WTC11 (cell line): ENCODE measurements at regions not wholly inside any gene's neighbourhood (a gene's known extent, or its start where the extent isn't known, plus 50 kb on each side); places are given as distances from the start of the nearest gene placed in this dataset.

ENCODE experiments used
- CBFB ChIP-seq: sonication (generic); formaldehyde crosslinking; IDR thresholded peaks from 2 replicates; pipeline ENCODE4 v1.8.1; 2022; ENCODE audit warnings: mild to moderate bottlenecking, low read depth, missing genetic modification reagents
- TEAD4 ChIP-seq: sonication (generic); formaldehyde crosslinking; IDR thresholded peaks from 2 replicates; pipeline ENCODE4 v1.8.0; 2022; ENCODE audit warnings: mild to moderate bottlenecking, missing genetic modification reagents
- TF ChIP-seq, protein P1 (sequence below): sonication (generic); formaldehyde crosslinking; IDR thresholded peaks from 2 replicates; pipeline ENCODE4 v1.8.0; 2022; ENCODE audit warnings: mild to moderate bottlenecking, missing genetic modification reagents
- TF ChIP-seq, protein P2 (sequence below): fragments of 200-600 bp; IDR thresholded peaks from 2 replicates; pipeline ENCODE4 v1.8.0; 2022; ENCODE audit warnings: antibody characterized with exemption

DNA sequence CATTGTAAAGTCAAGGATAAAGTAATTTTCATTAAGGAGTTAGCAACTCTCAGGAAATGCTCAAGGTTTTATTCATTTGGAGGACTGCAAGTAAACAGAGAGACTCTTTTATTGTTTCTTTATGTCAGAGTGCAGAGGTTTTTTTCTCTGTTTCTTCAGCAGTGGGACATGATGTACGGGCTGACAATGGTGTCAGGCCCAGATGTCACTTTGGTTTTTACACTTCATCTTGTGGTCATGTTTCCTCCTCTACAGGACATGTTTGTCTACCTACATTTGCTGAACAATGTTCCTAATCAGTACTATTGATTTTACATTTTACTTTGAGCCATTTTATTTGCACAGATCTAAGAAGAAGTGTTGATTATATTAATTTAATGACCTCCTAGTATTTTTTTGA, 72.8 kb upstream of the PARP8 start:
- TF ChIP-seq, protein P1, sequence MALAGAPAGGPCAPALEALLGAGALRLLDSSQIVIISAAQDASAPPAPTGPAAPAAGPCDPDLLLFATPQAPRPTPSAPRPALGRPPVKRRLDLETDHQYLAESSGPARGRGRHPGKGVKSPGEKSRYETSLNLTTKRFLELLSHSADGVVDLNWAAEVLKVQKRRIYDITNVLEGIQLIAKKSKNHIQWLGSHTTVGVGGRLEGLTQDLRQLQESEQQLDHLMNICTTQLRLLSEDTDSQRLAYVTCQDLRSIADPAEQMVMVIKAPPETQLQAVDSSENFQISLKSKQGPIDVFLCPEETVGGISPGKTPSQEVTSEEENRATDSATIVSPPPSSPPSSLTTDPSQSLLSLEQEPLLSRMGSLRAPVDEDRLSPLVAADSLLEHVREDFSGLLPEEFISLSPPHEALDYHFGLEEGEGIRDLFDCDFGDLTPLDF (CRISPR knock-in tag) = no peak
- TF ChIP-seq, protein P2, sequence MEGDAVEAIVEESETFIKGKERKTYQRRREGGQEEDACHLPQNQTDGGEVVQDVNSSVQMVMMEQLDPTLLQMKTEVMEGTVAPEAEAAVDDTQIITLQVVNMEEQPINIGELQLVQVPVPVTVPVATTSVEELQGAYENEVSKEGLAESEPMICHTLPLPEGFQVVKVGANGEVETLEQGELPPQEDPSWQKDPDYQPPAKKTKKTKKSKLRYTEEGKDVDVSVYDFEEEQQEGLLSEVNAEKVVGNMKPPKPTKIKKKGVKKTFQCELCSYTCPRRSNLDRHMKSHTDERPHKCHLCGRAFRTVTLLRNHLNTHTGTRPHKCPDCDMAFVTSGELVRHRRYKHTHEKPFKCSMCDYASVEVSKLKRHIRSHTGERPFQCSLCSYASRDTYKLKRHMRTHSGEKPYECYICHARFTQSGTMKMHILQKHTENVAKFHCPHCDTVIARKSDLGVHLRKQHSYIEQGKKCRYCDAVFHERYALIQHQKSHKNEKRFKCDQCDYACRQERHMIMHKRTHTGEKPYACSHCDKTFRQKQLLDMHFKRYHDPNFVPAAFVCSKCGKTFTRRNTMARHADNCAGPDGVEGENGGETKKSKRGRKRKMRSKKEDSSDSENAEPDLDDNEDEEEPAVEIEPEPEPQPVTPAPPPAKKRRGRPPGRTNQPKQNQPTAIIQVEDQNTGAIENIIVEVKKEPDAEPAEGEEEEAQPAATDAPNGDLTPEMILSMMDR = no peak
- TF ChIP-seq CBFB (CRISPR knock-in tag) = no peak
- TF ChIP-seq TEAD4 (CRISPR knock-in tag) = no peak
